ENCODE measurements at regions not wholly inside any gene's neighbourhood (a gene's known extent, or its start where the extent isn't known, plus 50 kb on each side); places are given as distances from the start of the nearest gene placed in this dataset.
A peak's percentile ranks its signal among the peaks of the same experiment; 100 is the strongest.

GRCh38 chr10:43852644-43853214 lies 204.0 kb upstream of the ZNF32 start:
- no peaks in the 10 kb centered on the region for H3K27me3 ChIP-seq
- H3K27ac ChIP-seq = no peak overlapping the region
- no peak overlapping the region for H3K4me3 ChIP-seq
- no peaks in the 10 kb centered on the region for H3K36me3 ChIP-seq
- H3K9me3 ChIP-seq = no peaks in the 10 kb centered on the region
- TF ChIP-seq POLR2A (IDR thresholded peaks at IDR 0.05) (no peak), CTCF (IDR thresholded peaks at IDR 0.05) (no peak)
- H3K4me1 ChIP-seq = no peaks in the 10 kb centered on the region
- DNase-seq = no peak

- Histone ChIP-seq H3K4me1 (no peaks in the 10 kb centered on the region), H3K27me3 (no peaks in the 10 kb centered on the region), H3K36me3 (no peaks in the 10 kb centered on the region), H3K27ac (no peak overlapping the region), H3K4me3 (no peak overlapping the region), H3K9me3 (no peaks in the 10 kb centered on the region)
- TF ChIP-seq POLR2A (IDR thresholded peaks at IDR 0.05) (no peak), CTCF (IDR thresholded peaks at IDR 0.05) (no peak)
- DNase-seq = no peak
Measured at GRCh38 chr10:43852149-43852548, 203.5 kb upstream of the ZNF32 start.

GRCh38 chr10:43851030-43851429 lies 202.3 kb upstream of the ZNF32 start:
- TF ChIP-seq CTCF (IDR thresholded peaks at IDR 0.05) (no peak), POLR2A (IDR thresholded peaks at IDR 0.05) (no peak)
- Histone ChIP-seq H3K27me3 (no peaks in the 10 kb centered on the region), H3K27ac (no peak overlapping the region), H3K9me3 (no peaks in the 10 kb centered on the region), H3K4me1 (peaks cover 0 to 4% (median 0%) of the 10 kb centered on the region in 4 donors), H3K4me3 (no peak overlapping the region), H3K36me3 (no peaks in the 10 kb centered on the region)
- DNase-seq = no peak

GRCh38 chr10:43849551-43849950 lies 200.9 kb upstream of the ZNF32 start:
- H3K4me1 ChIP-seq = peaks cover 0 to 4% (median 0%) of the 10 kb centered on the region in 4 donors
- no peak overlapping the region for H3K27ac ChIP-seq
- H3K4me3 ChIP-seq = no peak overlapping the region
- no peaks in the 10 kb centered on the region for H3K36me3 ChIP-seq
- no peaks in the 10 kb centered on the region for H3K27me3 ChIP-seq
- no peak for DNase-seq
- H3K9me3 ChIP-seq = no peaks in the 10 kb centered on the region
- TF ChIP-seq POLR2A (IDR thresholded peaks at IDR 0.05) (no peak), CTCF (IDR thresholded peaks at IDR 0.05) (no peak)

GRCh38 chr10:43846968-43847367 lies 198.3 kb upstream of the ZNF32 start:
- peaks cover 0 to 4% (median 0%) of the 10 kb centered on the region in 4 donors for H3K4me1 ChIP-seq
- H3K27me3 ChIP-seq = no peaks in the 10 kb centered on the region
- DNase-seq = no peak
- no peak overlapping the region for H3K4me3 ChIP-seq
- peak overlapping the region in 1 of 4 donors; percentile 38 for H3K27ac ChIP-seq
- no peaks in the 10 kb centered on the region for H3K9me3 ChIP-seq
- no peaks in the 10 kb centered on the region for H3K36me3 ChIP-seq
- TF ChIP-seq POLR2A (IDR thresholded peaks at IDR 0.05) (no peak), CTCF (IDR thresholded peaks at IDR 0.05) (no peak)
